ENCODE measurements at regions not wholly inside any gene's neighbourhood (a gene's known extent, or its start where the extent isn't known, plus 50 kb on each side); places are given as distances from the start of the nearest gene placed in this dataset.

GRCh38 chr3:193983846-193984818 is 151.8 kb upstream of the HES1 start:
- TF ChIP-seq POLR2A (IDR thresholded peaks at IDR 0.05) (no peak), CTCF (IDR thresholded peaks at IDR 0.05) (no peak), EP300 (IDR thresholded peaks at IDR 0.05) (no peak)
- Histone ChIP-seq H3K27ac (peak overlapping the region in 1 of 4 donors; percentile 21), H3K36me3 (no peaks in the 10 kb centered on the region), H3K4me3 (no peak overlapping the region), H3K9me3 (no peaks in the 10 kb centered on the region), H3K4me1 (peaks cover 0 to 62% (median 4%) of the 10 kb centered on the region in 4 donors), H3K27me3 (no peaks in the 10 kb centered on the region)
- 77 to 78% methylated on average over 7 of the region's 7 CpGs for WGBS, 2 donors
- no peak for DNase-seq (ENCODE audit: low spot score in 2 of 2)

GRCh38 chr3:193984876-193985275 is 151.1 kb upstream of the HES1 start:
- Histone ChIP-seq H3K27ac (no peak overlapping the region), H3K4me1 (peaks cover 0 to 55% (median 4%) of the 10 kb centered on the region in 4 donors), H3K36me3 (no peaks in the 10 kb centered on the region), H3K27me3 (no peaks in the 10 kb centered on the region), H3K4me3 (no peak overlapping the region), H3K9me3 (peaks cover 0 to under 1% (median 0%) of the 10 kb centered on the region in 4 donors)
- WGBS, 2 donors = 72 to 74% methylated on average over 6 of the region's 6 CpGs
- no peak for DNase-seq (ENCODE audit: low spot score in 2 of 2)
- TF ChIP-seq POLR2A (IDR thresholded peaks at IDR 0.05) (no peak), CTCF (IDR thresholded peaks at IDR 0.05) (no peak), EP300 (IDR thresholded peaks at IDR 0.05) (no peak)

GRCh38 chr3:193987186-193987585 is 148.8 kb upstream of the HES1 start:
- 12% methylated on average over 5 of the region's 5 CpGs for WGBS, 2 donors
- peaks cover 0 to 5% (median 0%) of the 10 kb centered on the region in 4 donors for H3K9me3 ChIP-seq
- TF ChIP-seq POLR2A (IDR thresholded peaks at IDR 0.05) = no peak
- TF ChIP-seq CTCF (IDR thresholded peaks at IDR 0.05) = no peak
- TF ChIP-seq EP300 (IDR thresholded peaks at IDR 0.05) = no peak
- no peaks in the 10 kb centered on the region for H3K27me3 ChIP-seq
- no peak overlapping the region for H3K27ac ChIP-seq
- H3K36me3 ChIP-seq = no peaks in the 10 kb centered on the region
- no peak for DNase-seq (ENCODE audit: low spot score in 2 of 2)
- peaks cover 0 to 33% (median 4%) of the 10 kb centered on the region in 4 donors for H3K4me1 ChIP-seq
- no peak overlapping the region for H3K4me3 ChIP-seq

- H3K36me3 ChIP-seq = no peaks in the 10 kb centered on the region
- DNase-seq (ENCODE audit: low spot score in 2 of 2) = no peak
- no peaks in the 10 kb centered on the region for H3K27me3 ChIP-seq
- WGBS, 2 donors = 91 to 95% methylated on average over 1 of the region's 1 CpG
- peaks cover 0 to 13% (median 0%) of the 10 kb centered on the region in 4 donors for H3K4me1 ChIP-seq
- no peak overlapping the region for H3K4me3 ChIP-seq
- peaks cover 0 to 5% (median 0%) of the 10 kb centered on the region in 4 donors for H3K9me3 ChIP-seq
- no peak overlapping the region for H3K27ac ChIP-seq
- TF ChIP-seq EP300 (IDR thresholded peaks at IDR 0.05) = no peak
- no peak for TF ChIP-seq CTCF (IDR thresholded peaks at IDR 0.05)
- no peak for TF ChIP-seq POLR2A (IDR thresholded peaks at IDR 0.05)
Observed at GRCh38 chr3:193989186-193989585, 146.8 kb upstream of the HES1 start.
